BJ (cell line): ENCODE measurements at regions not wholly inside any gene's neighbourhood (a gene's known extent, or its start where the extent isn't known, plus 50 kb on each side); places are given as distances from the start of the nearest gene placed in this dataset.

Experiments
- CTCF ChIA-PET: fragments of 350-600 bp; formaldehyde crosslinking; extraction: SDS; loops from one replicate; lab custom pipeline; 2021; ENCODE audit warnings: antibody characterized with exemption, inconsistent platforms; lab: Yijun Ruan, JAX
- POLR2A ChIA-PET: fragments of 300-600 bp; sonication (Branson Sonifier 250); formaldehyde crosslinking; extraction: SDS; loops from one replicate; lab custom pipeline; 2021; ENCODE audit warnings: antibody characterized with exemption; lab: Charles Lee
- DNase-seq: peaks from one replicate; pipeline ENCODE4 v3.0.0-alpha.2; 2011; ENCODE audit warnings: low read depth
- H3K27me3 ChIP-seq: 2 replicates; pipeline ENCODE4 v1.6.0; 2011; ENCODE audit warnings: low read length; ENCODE audit not compliant: control insufficient read depth, insufficient read depth
- H3K36me3 ChIP-seq: 2 replicates; pipeline ENCODE4 v1.5.1; 2011; ENCODE audit warnings: low read length; ENCODE audit not compliant: control insufficient read depth, insufficient read depth
- H3K4me3 ChIP-seq: 2 replicates; pipeline ENCODE4 v1.5.1; 2011; ENCODE audit warnings: low read depth, mild to moderate bottlenecking, control low read depth, low read length
- CTCF ChIP-seq: IDR thresholded peaks from 2 replicates; pipeline ENCODE4 v1.5.1; 2011; ENCODE audit warnings: low read depth, mild to moderate bottlenecking, control low read depth, inconsistent platforms, low read length, moderate library complexity; ENCODE audit not compliant: insufficient read depth

DNA sequence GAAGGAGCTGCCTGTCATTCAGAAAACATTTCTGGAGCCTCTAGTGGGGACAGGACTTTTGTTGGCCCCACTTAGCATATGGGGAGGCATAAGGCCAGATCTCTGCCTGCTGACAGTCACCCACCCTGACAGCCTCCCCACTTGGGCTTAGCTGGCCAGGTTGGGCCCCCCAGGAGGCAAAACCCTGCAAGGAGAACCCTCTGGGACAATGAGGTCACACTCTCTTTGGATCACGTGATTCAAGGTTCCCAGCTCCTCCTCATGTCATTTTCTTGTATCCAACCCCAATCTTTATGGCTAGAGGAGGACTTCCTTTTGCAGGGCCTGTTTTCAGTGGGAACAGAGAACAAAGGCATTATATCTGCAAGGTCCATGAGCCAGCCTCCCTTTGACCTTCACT lies 60.0 kb downstream of the NAV1 start:
- Histone ChIP-seq H3K27me3 (no peaks in the 10 kb centered on the region), H3K36me3 (peaks cover 8% of the 10 kb centered on the region), H3K4me3 (no peak overlapping the region)
- ChIA-PET CTCF (interaction anchor here (1.0 kb wide), 1 partner anchor 39 kb away, joined by 3 read pairs; no protein-coding TSS in a partner anchor), POLR2A (no interaction called here)
- no peak for TF ChIP-seq CTCF
- no peak for DNase-seq

DNA sequence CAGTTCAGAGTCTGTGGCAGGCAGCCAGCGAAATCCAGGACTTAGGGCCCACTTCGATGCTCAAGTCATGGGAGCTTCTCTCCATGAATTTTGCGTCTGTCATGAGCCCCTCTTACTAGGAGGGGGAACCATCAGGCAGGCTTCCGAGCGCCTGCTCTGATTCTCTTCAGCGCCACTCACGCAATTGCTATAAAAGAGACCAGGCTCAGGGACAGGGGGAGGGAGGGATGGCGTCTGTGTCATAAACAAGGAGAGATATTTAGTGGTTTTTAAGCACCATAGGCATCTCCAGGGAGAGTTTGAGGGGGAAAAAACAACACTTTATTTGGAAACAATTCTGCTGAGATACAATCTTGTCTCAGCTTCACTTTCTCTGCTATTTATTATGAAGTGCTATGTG lies 60.6 kb downstream of the NAV1 start:
- no peak overlapping the region for H3K4me3 ChIP-seq
- POLR2A ChIA-PET: no interaction called here
- no peak for TF ChIP-seq CTCF
- no peak for DNase-seq
- peaks cover 8% of the 10 kb centered on the region for H3K36me3 ChIP-seq
- CTCF ChIA-PET: interaction anchor here (1.6 kb wide), 1 partner anchor 194 kb away, joined by 4 read pairs; no protein-coding TSS in a partner anchor
- no peaks in the 10 kb centered on the region for H3K27me3 ChIP-seq

DNA sequence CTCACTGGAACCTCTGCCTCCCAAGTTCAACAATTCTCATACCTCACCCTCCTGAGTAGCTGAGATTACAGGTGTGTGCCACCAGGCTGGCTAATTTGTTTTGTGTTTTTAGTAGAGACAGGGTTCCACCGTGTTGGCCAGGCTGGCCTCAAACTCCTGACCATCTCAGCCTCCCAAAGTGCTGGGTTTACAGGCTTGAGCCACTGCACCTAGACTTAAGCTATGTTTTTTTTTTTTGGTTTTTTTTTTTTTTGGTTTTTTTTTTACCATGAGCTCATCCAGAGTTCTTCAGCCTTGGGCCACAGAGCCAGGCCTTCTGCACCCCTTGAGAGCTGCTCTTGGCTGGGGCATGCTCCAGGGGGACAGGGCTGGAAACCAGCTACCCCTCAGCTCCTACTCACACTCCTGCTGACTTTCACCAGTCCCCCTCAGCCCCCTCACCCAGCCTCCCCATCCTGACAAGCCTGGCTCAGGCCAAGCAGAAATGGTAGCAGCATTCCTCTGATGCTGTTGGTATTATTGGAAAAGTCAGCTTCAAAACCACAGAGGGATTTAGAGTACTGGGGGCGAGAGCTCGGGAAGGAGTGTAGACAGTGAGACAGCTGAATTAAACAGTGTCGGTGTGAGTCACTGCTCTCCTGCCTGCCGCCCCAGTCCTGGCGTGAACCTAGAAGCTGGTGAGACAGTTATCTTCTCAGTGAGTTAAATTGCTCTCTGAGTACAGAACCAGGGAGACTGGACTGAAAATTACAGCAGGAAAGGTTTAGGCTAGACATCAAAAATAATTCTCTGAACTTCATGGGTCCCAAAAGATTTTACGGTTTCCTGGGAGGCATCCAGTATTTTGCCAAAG lies 63.7 kb downstream of the NAV1 start:
- Histone ChIP-seq H3K36me3 (peaks cover 3% of the 10 kb centered on the region), H3K4me3 (no peak overlapping the region), H3K27me3 (no peaks in the 10 kb centered on the region)
- CTCF ChIA-PET: interaction anchor here (0.8 to 1.9 kb wide), 3 partner anchors 41 to 72 kb away, joined by 3 to 4 read pairs (median 3); no protein-coding TSS in a partner anchor
- POLR2A ChIA-PET: interaction anchor here (0.6 to 0.7 kb wide), 2 partner anchors 11 to 256 kb away, joined by 7 to 8 read pairs; no protein-coding TSS in a partner anchor
- DNase-seq: peak; percentile 78
- no peak for TF ChIP-seq CTCF

GRCh38 chr1:201603613-201604232 lies 64.8 kb downstream of the NAV1 start:
- CTCF ChIA-PET: interaction anchor here (1.4 kb wide), 1 partner anchor 189 kb away, joined by 3 read pairs; no protein-coding TSS in a partner anchor
- DNase-seq: no peak
- H3K36me3 ChIP-seq: no peaks in the 10 kb centered on the region; the same call in 1 of the 2 replicates
- no peak overlapping the region for H3K4me3 ChIP-seq
- TF ChIP-seq CTCF: no peak
- H3K27me3 ChIP-seq: no peaks in the 10 kb centered on the region
- POLR2A ChIA-PET: no interaction called here
